ENCODE measurements at regions not wholly inside any gene's neighbourhood (a gene's known extent, or its start where the extent isn't known, plus 50 kb on each side); places are given as distances from the start of the nearest gene placed in this dataset.

- no peak for TF ChIP-seq CREM (IDR thresholded peaks at IDR 0.05)
- no peak for TF ChIP-seq CREM (CRISPR knock-in tag; IDR thresholded peaks at IDR 0.05)
- TF ChIP-seq EZH2 (conservative IDR thresholded peaks at IDR 0.05; ENCODE audit: low read depth, low read length), result no peak
- no peak for TF ChIP-seq POLR2AphosphoS5 (IDR thresholded peaks at IDR 0.05; ENCODE audit: low read depth, low read length)
- TF ChIP-seq NFIC (IDR thresholded peaks at IDR 0.05; ENCODE audit: low read length), result no peak
Measured at GRCh38 chr9:104264431-104264830, 170.3 kb downstream of the SMC2 start.
